Muscle layer of duodenum (tissue), 2 donors: ENCODE measurements at regions not wholly inside any gene's neighbourhood (a gene's known extent, or its start where the extent isn't known, plus 50 kb on each side); places are given as distances from the start of the nearest gene placed in this dataset.
"Not testable (repeated sequence)": the region's sequence is repeated elsewhere in the genome, so short reads cannot be mapped to it uniquely, and the experiment has no call there.

Experiments used
- H3K27ac ChIP-seq: one replicate; pipeline ENCODE4 v1.7.0; 2013; ENCODE audit warnings: mild to moderate bottlenecking, low read length
- H3K27me3 ChIP-seq: one replicate; pipeline ENCODE4 v1.7.0; 2013; ENCODE audit warnings: low read depth, mild to moderate bottlenecking, control low read depth, low read length
- H3K36me3 ChIP-seq, 2 donors: one replicate each; pipeline ENCODE4 v1.7.0; 2013; ENCODE audit warnings: low read length in 2 of 2, control low read depth in 1 of 2, mild to moderate bottlenecking in 1 of 2; ENCODE audit not compliant: insufficient read depth in 2 of 2, control insufficient read depth in 1 of 2
- H3K4me1 ChIP-seq, 2 donors: one replicate each; pipeline ENCODE4 v1.7.0; 2013; ENCODE audit warnings: low read length in 2 of 2, mild to moderate bottlenecking in 2 of 2, control low read depth in 1 of 2, moderate library complexity in 1 of 2; ENCODE audit not compliant: insufficient read depth in 2 of 2, control insufficient read depth in 1 of 2
- H3K4me3 ChIP-seq, 2 donors: one replicate each; pipeline ENCODE4 v1.7.0; 2013; ENCODE audit warnings: low read length in 2 of 2, low read depth in 1 of 2, mild to moderate bottlenecking in 1 of 2
- H3K9me3 ChIP-seq, 2 donors: one replicate each; pipeline ENCODE4 v1.7.0; 2013; ENCODE audit warnings: low read length in 2 of 2, control low read depth in 1 of 2, mild to moderate bottlenecking in 1 of 2; ENCODE audit not compliant: control insufficient read depth in 1 of 2
- donor health status: healthy.

GRCh38 chr9:64813072-64813471 is 471.9 kb downstream of the FOXD4L5 start:
- not testable (repeated sequence) for H3K4me1 ChIP-seq, H3K36me3 ChIP-seq, H3K27me3 ChIP-seq, H3K27ac ChIP-seq, H3K4me3 ChIP-seq, H3K9me3 ChIP-seq

DNA sequence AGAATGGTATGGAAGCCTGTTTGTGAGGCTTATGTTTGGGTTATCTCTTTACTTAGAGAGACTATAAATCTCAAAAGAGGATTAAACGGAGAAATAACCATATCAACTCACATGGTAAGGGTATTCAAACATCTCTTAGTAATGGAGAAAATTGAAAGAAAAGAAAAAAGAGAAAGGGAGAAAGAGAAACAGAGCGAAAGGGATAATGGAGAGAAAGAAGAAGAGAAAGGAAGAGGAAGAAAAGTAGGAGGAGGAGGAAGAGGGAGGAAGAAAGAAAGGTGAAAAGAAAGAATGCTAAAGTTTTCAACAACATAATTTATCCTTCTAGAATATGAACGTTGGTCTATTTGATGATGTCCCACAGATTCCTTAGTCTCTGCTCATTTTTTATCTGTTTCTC is 506.3 kb downstream of the FOXD4L5 start:
- not testable (repeated sequence) for H3K36me3 ChIP-seq, H3K27me3 ChIP-seq, H3K4me1 ChIP-seq, H3K4me3 ChIP-seq, H3K9me3 ChIP-seq, H3K27ac ChIP-seq

GRCh38 chr9:64776269-64776668 is 508.7 kb downstream of the FOXD4L5 start:
- H3K4me3 ChIP-seq, H3K4me1 ChIP-seq, H3K27ac ChIP-seq, H3K36me3 ChIP-seq, H3K27me3 ChIP-seq, H3K9me3 ChIP-seq: not testable (repeated sequence)

DNA sequence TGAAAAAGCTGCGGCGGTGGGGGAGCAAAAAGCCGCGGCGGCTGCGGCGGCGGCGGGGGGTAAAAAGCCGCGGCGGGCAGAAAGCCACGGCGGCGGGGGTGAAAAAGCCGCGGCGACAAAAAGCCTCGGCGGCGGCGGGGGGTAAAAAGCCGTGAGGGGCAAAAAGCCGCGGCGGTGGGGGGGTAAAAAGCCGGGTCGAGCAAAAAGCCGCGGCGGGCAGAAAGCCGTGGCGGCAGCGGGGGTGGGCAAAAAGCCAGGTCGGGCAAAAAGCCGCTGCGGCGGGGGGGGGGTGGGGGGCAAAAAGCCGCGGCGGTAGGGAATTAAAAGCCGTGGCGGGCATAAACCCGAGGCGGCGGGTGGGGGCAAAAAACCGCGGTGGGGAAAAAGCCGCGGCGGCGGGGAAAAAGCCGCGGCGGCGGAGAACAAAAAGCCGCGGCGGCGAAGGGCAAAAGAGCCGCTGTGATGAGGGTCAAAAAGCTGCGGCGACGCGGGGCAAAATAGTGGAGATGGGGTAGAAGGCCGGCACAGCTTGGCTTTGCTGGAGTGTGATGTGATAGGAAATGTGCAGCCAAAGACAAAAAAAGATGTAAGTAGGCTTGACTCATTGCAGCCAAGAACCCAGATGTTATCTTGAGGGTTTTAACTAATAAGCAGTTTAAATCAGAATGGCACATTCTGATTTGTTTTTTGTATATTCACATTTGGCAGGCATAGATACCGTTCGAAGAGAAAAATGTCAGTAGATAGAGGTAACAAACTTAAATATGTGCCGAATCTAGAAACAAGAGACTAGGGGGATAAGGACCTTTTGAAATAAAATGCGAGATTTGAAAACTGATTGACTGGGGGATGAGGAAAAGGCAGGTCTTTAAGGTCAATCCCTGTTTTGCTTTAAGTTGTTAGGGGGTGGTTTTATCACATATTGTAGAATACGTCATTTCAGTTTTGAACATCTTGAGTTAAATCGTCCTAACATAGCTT is 509.9 kb downstream of the FOXD4L5 start:
- not testable (repeated sequence) for H3K4me1 ChIP-seq, H3K27ac ChIP-seq, H3K9me3 ChIP-seq, H3K27me3 ChIP-seq, H3K36me3 ChIP-seq, H3K4me3 ChIP-seq

- peak overlapping the region in 1 of 2 donors; percentile 32 for H3K4me3 ChIP-seq
- not testable (repeated sequence) for H3K27me3 ChIP-seq, H3K4me1 ChIP-seq, H3K36me3 ChIP-seq, H3K9me3 ChIP-seq, H3K27ac ChIP-seq
These were observed 510.8 kb downstream of the FOXD4L5 start for GRCh38 chr9:64774004-64774812.

GRCh38 chr9:64773491-64773931 is 511.5 kb downstream of the FOXD4L5 start:
- H3K36me3 ChIP-seq = no peaks in the 10 kb centered on the region
- H3K4me1 ChIP-seq = no peaks in the 10 kb centered on the region
- H3K27me3 ChIP-seq = no peaks in the 10 kb centered on the region
- H3K4me3 ChIP-seq = peak overlapping the region in 1 of 2 donors; percentile 32
- no peaks in the 10 kb centered on the region for H3K9me3 ChIP-seq
- H3K27ac ChIP-seq = no peak overlapping the region

GRCh38 chr9:64772751-64773331 is 512.2 kb downstream of the FOXD4L5 start:
- H3K27ac ChIP-seq, H3K36me3 ChIP-seq, H3K27me3 ChIP-seq, H3K9me3 ChIP-seq, H3K4me1 ChIP-seq: not testable (repeated sequence)
- peak overlapping the region in 1 of 2 donors; percentile 32 for H3K4me3 ChIP-seq

DNA sequence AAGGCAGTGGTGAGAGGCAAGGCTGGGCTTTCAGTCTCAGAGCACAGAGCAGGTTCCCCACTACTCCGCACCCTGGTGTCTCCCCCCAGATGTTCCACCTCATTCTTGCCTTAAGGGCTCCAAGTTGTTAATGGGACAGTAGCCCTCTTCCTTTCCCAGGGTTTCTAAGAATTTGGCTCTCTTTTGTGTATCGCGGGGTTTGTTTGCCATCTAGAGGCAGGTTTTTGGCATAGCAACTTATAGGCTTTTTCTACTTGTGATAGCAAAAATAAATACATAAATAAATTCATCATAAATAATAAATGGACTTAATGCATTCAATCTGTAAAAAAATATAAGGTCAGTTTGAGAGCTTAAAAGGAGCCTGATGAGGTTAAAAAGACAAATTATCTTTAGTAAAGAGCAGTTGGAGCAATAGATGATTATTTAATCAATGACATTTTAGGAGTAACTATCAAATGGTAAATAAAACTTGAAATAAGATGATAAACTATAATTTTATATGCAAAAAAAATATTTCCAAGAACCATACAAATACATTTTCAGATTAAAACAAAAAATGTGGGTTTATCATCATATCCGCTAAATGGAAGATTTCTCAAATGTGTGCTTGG is 512.8 kb downstream of the FOXD4L5 start:
- H3K9me3 ChIP-seq, H3K4me3 ChIP-seq, H3K27me3 ChIP-seq, H3K27ac ChIP-seq, H3K4me1 ChIP-seq, H3K36me3 ChIP-seq: not testable (repeated sequence)
